ENCODE measurements at regions not wholly inside any gene's neighbourhood (a gene's known extent, or its start where the extent isn't known, plus 50 kb on each side); places are given as distances from the start of the nearest gene placed in this dataset.

GRCh38 chr9:79801459-79801858 is 229.7 kb downstream of the TLE4 start:
- intact Hi-C loops (cut with micrococcal nuclease): no loop called here
- ChIA-PET POLR2A (no interaction called here), CTCF (interaction anchor here (0.6 to 0.7 kb wide), 2 partner anchors 236 to 380 kb away, joined by 3 read pairs; no protein-coding TSS in a partner anchor)
- TF ChIP-seq CTCF (IDR thresholded peaks at IDR 0.05; ENCODE audit: unreplicated experiment): no peak
- no peak for DNase-seq (ENCODE audit: unreplicated experiment)
- no peaks in the 10 kb centered on the region for H3K27me3 Mint-ChIP-seq (ENCODE audit: insufficient read depth, unreplicated experiment)
- H3K27ac Mint-ChIP-seq (ENCODE audit: low read depth, unreplicated experiment): no peak overlapping the region
- no peaks in the 10 kb centered on the region for H3K36me3 Mint-ChIP-seq (ENCODE audit: insufficient read depth, unreplicated experiment)
- BruUV-seq (replicated peaks): no TSS peak
- no peaks in the 10 kb centered on the region for H3K4me1 Mint-ChIP-seq (ENCODE audit: insufficient read depth, unreplicated experiment)
- no peak overlapping the region for H3K4me3 Mint-ChIP-seq (ENCODE audit: unreplicated experiment)
- no peaks in the 10 kb centered on the region for H3K9me3 Mint-ChIP-seq (ENCODE audit: unreplicated experiment)

- H3K36me3 Mint-ChIP-seq (ENCODE audit: insufficient read depth, unreplicated experiment): no peaks in the 10 kb centered on the region
- H3K27ac Mint-ChIP-seq (ENCODE audit: low read depth, unreplicated experiment): no peak overlapping the region
- intact Hi-C loops (cut with micrococcal nuclease): no loop called here
- BruUV-seq (replicated peaks): no TSS peak
- POLR2A ChIA-PET: interaction anchor here (0.6 kb wide), 1 partner anchor 20 kb away, joined by 3 read pairs; no protein-coding TSS in a partner anchor
- no peaks in the 10 kb centered on the region for H3K9me3 Mint-ChIP-seq (ENCODE audit: unreplicated experiment)
- no peak for DNase-seq (ENCODE audit: unreplicated experiment)
- no peaks in the 10 kb centered on the region for H3K27me3 Mint-ChIP-seq (ENCODE audit: insufficient read depth, unreplicated experiment)
- TF ChIP-seq CTCF (IDR thresholded peaks at IDR 0.05; ENCODE audit: unreplicated experiment): no peak
- H3K4me3 Mint-ChIP-seq (ENCODE audit: unreplicated experiment): no peak overlapping the region
- CTCF ChIA-PET: interaction anchor here (0.6 kb wide), 1 partner anchor 162 kb away, joined by 3 read pairs; no protein-coding TSS in a partner anchor
- H3K4me1 Mint-ChIP-seq (ENCODE audit: insufficient read depth, unreplicated experiment): no peaks in the 10 kb centered on the region
Observed at GRCh38 chr9:79800578-79800977, 228.8 kb downstream of the TLE4 start.

- CTCF ChIA-PET: no interaction called here
Observed at GRCh38 chr9:79799691-79800335, 228.0 kb downstream of the TLE4 start.

GRCh38 chr9:79798450-79798849 is 226.7 kb downstream of the TLE4 start:
- Mint-ChIP-seq H3K27ac (ENCODE audit: low read depth, unreplicated experiment) (no peak overlapping the region), H3K4me1 (ENCODE audit: insufficient read depth, unreplicated experiment) (no peaks in the 10 kb centered on the region), H3K27me3 (ENCODE audit: insufficient read depth, unreplicated experiment) (no peaks in the 10 kb centered on the region), H3K36me3 (ENCODE audit: insufficient read depth, unreplicated experiment) (no peaks in the 10 kb centered on the region), H3K4me3 (ENCODE audit: unreplicated experiment) (no peak overlapping the region), H3K9me3 (ENCODE audit: unreplicated experiment) (no peaks in the 10 kb centered on the region)
- CTCF ChIA-PET: no interaction called here
- no TSS peak for BruUV-seq (replicated peaks)
- TF ChIP-seq CTCF (IDR thresholded peaks at IDR 0.05; ENCODE audit: unreplicated experiment): no peak
- POLR2A ChIA-PET: no interaction called here
- DNase-seq (ENCODE audit: unreplicated experiment): no peak
- intact Hi-C loops (cut with micrococcal nuclease): no loop called here

More at GRCh38 chr9:79799691-79800335, 228.0 kb downstream of the TLE4 start:
- Mint-ChIP-seq H3K9me3 (ENCODE audit: unreplicated experiment) (no peaks in the 10 kb centered on the region), H3K27me3 (ENCODE audit: insufficient read depth, unreplicated experiment) (no peaks in the 10 kb centered on the region), H3K4me1 (ENCODE audit: insufficient read depth, unreplicated experiment) (no peaks in the 10 kb centered on the region), H3K27ac (ENCODE audit: low read depth, unreplicated experiment) (no peak overlapping the region), H3K4me3 (ENCODE audit: unreplicated experiment) (no peak overlapping the region), H3K36me3 (ENCODE audit: insufficient read depth, unreplicated experiment) (no peaks in the 10 kb centered on the region)
- no TSS peak for BruUV-seq (replicated peaks)
- intact Hi-C loops (cut with micrococcal nuclease): no loop called here
- no peak for DNase-seq (ENCODE audit: unreplicated experiment)
- POLR2A ChIA-PET: interaction anchor here (0.6 to 0.9 kb wide), 2 partner anchors 11 to 21 kb away, joined by 3 read pairs; no protein-coding TSS in a partner anchor
- no peak for TF ChIP-seq CTCF (IDR thresholded peaks at IDR 0.05; ENCODE audit: unreplicated experiment)

Data from MCF 10A (cell line).